DND-41 (cell line): ENCODE measurements at regions not wholly inside any gene's neighbourhood (a gene's known extent, or its start where the extent isn't known, plus 50 kb on each side); places are given as distances from the start of the nearest gene placed in this dataset.

Experiments used
- EZH2 ChIP-seq: IDR thresholded peaks from 3 replicates; pipeline ENCODE4 v1.6.1; 2012; ENCODE audit warnings: borderline replicate concordance, low read depth, mild to moderate bottlenecking, moderate library complexity, low read length, inconsistent platforms; ENCODE audit not compliant: severe bottlenecking
- TF ChIP-seq, protein P1 (sequence below): IDR thresholded peaks from 2 replicates; pipeline ENCODE4 v1.5.1; 2012; ENCODE audit warnings: borderline replicate concordance, low read length, moderate library complexity, mild to moderate bottlenecking; ENCODE audit not compliant: poor library complexity, severe bottlenecking; ENCODE audit errors: extremely low read depth

DNA sequence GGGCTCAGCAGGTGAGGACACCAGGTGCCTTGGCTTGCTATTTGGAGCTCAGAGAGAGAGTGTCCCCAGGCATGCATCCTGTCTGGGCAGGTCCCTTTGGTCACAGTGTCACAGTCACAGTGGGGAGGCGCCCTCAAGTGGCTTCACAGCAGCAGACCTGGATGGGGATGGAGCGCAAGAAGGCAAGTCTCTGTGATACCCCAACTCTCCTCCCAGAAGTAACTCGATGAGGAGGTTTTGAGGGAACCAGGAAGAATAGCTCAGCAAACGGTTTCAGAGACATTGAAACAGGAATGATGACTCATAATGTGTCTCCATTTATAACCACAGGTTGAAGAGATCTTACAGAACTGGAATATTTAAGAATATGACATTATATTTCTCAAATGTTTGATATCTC is 66.5 kb upstream of the SH3GL3 start:
- TF ChIP-seq, protein P1, sequence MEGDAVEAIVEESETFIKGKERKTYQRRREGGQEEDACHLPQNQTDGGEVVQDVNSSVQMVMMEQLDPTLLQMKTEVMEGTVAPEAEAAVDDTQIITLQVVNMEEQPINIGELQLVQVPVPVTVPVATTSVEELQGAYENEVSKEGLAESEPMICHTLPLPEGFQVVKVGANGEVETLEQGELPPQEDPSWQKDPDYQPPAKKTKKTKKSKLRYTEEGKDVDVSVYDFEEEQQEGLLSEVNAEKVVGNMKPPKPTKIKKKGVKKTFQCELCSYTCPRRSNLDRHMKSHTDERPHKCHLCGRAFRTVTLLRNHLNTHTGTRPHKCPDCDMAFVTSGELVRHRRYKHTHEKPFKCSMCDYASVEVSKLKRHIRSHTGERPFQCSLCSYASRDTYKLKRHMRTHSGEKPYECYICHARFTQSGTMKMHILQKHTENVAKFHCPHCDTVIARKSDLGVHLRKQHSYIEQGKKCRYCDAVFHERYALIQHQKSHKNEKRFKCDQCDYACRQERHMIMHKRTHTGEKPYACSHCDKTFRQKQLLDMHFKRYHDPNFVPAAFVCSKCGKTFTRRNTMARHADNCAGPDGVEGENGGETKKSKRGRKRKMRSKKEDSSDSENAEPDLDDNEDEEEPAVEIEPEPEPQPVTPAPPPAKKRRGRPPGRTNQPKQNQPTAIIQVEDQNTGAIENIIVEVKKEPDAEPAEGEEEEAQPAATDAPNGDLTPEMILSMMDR: peak; percentile 42
- no peak for TF ChIP-seq EZH2
